GM19023 (cell line): ENCODE measurements at regions not wholly inside any gene's neighbourhood (a gene's known extent, or its start where the extent isn't known, plus 50 kb on each side); places are given as distances from the start of the nearest gene placed in this dataset.

Source experiments
- ATAC-seq: cut with Tn5 transposase; IDR thresholded peaks from one replicate; pipeline ENCODE4 v1.9.1; 2021; ENCODE audit warnings: mild to moderate bottlenecking, moderate library complexity; ENCODE audit not compliant: unreplicated experiment

DNA sequence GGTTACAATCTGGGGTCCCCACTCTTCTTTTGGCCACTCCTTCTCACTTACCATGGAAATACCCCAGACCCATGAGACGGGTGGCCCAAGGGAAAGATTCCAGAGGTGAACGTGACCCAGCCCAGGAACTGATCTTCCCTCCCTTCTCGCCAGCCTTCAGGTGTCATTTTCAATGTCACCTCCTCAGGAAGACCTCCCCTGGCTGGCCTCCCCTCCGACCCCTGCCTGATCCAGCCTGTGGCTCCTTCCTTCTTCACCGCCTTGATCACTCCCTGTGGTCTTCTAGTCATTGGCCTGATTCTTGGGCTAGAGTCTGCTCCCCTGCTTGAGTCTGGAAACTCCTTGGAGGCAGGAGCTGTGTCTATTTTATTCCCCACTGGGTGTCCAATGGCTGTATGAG lies 146.1 kb downstream of the SMAD6 start:
- ATAC-seq = no peak

DNA sequence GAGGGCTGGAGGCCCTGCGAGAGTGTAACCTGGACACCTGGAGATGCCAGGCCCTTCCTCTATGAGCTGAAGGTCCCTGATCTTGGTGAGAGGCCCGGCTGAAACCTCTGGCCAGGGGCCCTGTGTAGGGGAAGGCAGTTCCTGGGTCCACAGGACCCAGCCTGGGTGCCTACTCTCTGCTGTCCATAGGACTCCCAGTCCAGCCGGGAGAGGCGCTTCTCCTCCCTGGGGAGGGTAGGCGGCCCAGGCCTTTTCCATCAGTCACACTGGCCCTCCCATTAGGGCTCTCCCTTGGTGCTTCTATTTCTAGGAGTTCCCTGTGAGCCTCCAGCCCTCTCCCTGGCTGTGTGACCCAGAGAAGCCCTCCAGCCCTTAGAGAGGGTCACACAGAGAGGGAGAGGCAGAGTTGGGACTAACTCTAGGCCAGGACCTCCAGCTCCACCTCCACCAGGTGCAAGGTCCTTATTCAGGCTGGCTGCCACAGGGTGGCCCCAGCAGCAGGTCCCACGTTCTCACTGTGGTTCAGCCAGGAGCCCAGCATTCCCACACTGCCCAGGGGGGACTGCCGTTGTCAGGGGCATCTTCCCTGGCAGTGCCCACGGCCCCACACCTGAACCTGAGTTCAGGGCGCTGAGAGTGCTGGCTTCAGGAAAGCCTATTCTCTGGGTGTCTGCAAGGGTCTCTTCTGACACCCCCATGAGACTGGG lies 146.8 kb downstream of the SMAD6 start:
- ATAC-seq = no peak

DNA sequence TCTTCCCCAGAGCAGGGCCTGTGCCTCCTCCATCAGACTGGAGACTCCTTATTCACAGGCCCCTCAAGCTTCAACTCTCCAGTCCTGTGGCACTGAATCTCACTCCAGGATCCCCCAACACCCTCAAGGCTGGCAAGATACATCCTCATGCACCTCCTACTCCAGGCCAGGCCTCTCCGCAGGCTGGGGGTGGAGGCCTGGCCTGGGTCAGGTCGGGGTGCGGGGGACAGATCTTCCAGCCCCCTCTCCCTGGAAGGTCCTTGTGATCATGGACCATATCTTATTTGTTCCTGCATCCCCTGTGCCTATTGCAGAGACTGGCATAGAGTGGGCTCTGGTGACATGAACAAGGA lies 147.3 kb downstream of the SMAD6 start:
- no peak for ATAC-seq

DNA sequence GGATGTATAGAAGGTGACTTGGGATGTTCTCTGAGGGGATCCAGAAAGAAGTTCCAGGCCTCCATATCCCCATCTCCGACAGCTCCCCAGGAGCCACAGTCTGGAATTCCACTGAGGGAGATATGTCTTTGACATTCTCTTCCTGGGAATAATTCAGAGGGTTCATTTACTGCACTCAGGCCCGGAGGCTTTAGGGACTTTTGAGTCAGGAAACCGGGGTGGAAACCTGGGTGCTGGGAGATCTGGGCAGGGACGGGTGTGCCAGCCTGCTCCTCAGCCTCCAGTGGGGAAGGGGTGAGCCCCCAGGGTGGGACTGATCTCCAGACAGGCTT lies 147.7 kb downstream of the SMAD6 start:
- ATAC-seq = no peak

DNA sequence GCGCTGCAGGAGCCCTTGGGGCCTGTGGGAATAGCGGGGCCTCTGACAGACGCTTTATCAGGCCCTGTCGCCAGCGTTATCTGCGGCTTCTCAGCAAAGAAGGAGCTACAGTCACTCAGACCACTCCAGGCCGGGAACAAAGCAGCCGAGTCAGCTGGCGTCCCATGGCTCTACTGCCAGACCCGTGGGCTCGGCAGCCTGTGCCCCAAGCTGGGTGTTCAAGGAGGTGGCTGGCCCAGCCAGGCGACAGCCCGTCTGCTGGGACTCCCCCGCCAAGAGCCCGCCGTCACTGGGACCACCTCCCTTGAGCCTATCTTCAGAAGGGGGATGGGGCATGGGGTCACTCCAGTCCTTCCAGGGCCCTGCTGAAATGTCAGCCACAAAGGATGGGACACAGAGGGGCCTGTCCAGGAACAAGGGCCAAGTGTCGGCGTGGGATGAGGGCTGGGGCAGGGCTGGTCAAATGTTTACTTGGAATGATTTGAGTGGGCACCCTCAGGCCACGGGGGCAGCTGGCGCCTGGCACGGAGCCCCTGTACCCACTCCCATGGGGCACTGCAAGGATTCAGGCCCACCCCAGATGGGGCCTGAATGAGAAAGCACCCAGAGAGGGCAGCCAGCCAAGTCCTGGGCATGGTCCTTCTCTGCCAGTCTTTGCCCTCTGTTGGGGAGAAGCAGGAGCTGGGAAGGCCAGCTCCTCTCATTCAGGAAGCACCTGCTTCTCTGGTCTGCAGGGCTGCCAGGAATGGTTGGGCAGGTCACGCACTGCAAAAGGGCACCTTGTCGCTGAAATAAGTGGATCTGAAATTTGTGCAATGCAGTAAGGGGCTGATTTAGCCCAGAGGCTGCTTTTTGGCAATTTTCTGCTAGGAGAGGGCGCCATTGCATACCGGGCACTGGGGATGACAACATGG lies 148.3 kb downstream of the SMAD6 start:
- ATAC-seq = no peak

- no peak for ATAC-seq
These were observed 148.9 kb downstream of the SMAD6 start for GRCh38 chr15:66850996-66851310.

- ATAC-seq = no peak
These were observed 149.5 kb downstream of the SMAD6 start for GRCh38 chr15:66851311-66852063.

DNA sequence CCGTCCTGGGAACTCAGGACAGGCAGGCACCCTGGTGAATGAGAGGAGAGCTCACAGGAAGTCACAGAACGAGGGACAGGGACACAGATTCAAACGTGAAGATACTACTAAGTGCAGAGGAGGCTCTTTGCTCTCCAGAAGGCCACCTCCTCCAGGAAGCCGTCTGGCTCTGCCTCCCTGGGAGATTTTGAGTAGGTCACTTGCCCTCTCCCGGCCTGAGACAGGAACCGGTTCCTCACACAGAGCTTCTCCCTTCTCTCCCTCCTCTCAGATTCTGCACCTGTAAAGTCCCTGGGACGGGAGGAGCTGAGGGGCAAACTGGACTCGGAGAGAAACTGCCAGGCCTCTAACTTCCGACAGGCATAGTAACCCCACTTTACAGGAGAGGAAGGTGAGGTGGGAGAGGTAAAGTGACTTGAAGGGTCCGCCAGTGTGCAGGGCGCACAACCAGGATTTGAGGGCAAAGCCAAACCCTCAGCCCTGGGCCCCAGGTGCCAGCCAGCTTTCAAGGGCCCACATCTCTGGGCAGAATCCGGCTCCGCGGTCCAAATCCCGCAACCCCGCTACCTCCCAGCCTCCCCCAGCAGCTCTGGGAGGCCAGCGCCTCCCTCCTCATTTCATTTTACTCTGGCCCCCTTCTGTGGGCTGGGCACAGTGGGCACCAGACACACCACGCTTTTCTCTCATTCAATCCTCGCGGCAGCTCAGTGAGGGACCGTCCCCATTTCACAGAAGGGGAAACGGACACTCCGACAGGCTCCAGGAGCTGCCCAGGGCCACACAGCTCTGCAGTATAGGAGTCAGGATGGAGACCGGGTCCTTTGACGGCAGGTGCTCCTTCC lies 150.2 kb downstream of the SMAD6 start:
- no peak for ATAC-seq

DNA sequence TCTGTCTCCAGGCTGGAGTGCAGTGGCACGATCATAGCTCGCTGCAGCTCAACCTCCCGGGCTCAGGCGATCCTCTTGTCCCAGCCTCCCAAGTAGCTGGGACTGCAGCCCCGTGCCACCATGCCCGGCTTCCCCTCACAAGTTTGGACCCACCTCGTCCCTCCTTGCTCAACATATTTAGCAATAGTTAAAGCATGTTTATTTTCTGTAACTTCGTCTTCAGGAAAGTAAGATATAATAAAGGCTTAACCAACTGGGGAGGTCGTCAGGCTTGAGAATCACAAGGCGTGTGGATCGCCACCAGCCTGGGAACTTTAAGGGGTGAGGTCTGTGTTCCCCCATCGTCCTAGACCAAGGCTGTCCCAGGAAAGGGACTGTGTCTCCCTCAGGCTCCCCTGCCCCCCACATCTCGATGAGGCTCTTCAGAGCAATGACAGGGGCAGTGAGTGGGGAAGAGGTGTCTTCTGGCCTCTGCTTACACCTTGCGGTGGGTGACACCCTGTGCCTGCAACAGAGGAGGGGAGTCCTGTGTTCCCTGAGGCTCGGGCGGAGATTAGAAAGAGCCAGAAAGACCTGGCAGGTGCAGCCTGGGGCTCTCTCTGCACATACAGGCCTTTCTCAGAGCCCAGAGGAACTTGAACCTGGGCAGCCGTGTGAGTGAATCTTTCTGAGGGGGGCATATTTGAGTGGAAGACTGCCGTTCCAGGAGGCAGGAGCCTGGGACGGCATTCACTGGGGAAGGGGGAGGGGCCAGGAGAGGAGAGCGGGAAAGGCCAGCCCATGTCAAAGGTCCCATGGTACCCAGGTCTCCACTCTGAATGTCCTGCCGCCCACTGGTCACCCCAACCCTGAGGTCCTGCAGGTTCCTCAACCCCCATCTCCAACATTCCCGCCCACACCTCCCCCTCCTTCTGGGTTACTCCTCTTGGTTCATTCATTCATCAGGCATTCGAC lies 152.3 kb downstream of the SMAD6 start:
- ATAC-seq = no peak

- no peak for ATAC-seq
These were observed 153.0 kb downstream of the SMAD6 start for GRCh38 chr15:66855041-66855440.

- ATAC-seq = no peak
These were observed 155.7 kb downstream of the SMAD6 start for GRCh38 chr15:66857694-66858093.

- ATAC-seq = no peak
These were observed 156.6 kb downstream of the SMAD6 start for GRCh38 chr15:66858423-66859207.

GRCh38 chr15:66859688-66860253 lies 157.7 kb downstream of the SMAD6 start:
- ATAC-seq = no peak

DNA sequence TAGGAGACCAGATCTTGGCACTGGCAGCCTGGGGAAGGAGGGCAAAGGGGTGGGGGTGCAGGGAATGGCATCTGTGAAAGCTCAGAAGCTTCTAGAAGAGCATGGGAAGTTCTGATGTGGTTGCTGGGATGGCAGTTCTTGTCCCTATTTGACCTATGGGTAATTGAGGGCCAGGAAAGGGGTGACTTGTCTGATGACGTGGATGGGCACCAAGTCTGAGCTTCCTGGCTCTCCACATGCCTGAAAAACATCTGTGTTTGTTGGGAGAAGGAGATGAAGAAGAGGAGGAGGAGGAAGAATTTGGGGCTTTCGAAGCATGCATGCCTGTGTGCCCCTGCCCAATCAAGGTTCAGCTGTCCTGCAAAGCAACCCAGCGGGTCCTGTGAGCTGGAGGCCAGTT lies 158.8 kb downstream of the SMAD6 start:
- no peak for ATAC-seq

GRCh38 chr15:66862111-66862939 lies 160.3 kb downstream of the SMAD6 start:
- no peak for ATAC-seq

- ATAC-seq = peak; percentile 69
These were observed 160.9 kb downstream of the SMAD6 start for GRCh38 chr15:66862940-66863335.

DNA sequence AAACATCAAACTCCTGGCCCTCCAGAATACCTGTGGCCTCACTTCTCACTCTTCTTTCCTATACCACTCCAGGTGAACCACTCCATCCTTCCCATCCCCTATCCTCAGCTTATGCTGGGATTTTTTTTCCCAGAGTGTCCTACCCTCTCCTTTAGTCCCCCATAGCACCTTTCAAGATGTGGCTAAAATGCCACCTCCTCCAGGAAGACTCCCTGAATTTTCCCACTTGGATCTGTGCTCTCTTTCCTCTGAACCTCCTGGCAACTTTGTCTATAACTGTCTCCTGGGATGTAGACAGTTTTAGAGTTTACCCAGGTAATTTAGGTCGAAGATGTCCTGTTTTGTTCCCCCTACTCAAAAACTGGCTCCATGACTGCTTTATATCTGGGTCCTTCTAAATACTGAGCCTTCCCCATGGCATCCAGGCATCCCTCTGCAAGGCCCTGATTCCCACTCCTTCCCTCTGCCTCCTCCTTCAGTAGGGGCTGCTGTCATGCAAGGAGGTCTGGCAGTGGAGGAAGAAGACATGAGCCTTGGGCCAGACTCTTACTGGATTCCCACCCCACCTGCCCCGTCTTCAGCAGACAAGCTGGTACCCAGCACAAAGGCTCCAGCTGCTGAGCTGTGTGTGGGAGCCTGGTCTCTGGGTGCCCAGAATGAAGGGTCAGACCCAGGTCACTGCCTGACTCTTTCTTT lies 161.5 kb downstream of the SMAD6 start:
- ATAC-seq = no peak
